Activated CD4-positive, CD25-positive, alpha-beta regulatory T cell (primary cell): ENCODE measurements at regions not wholly inside any gene's neighbourhood (a gene's known extent, or its start where the extent isn't known, plus 50 kb on each side); places are given as distances from the start of the nearest gene placed in this dataset.
"Not testable (repeated sequence)": the region's sequence is repeated elsewhere in the genome, so short reads cannot be mapped to it uniquely, and the experiment has no call there.

Experiments
- DNase-seq, 4 experiments: peaks; one replicate each; lab custom pipeline; 2025; lab: John Stamatoyannopoulos, UW

DNA sequence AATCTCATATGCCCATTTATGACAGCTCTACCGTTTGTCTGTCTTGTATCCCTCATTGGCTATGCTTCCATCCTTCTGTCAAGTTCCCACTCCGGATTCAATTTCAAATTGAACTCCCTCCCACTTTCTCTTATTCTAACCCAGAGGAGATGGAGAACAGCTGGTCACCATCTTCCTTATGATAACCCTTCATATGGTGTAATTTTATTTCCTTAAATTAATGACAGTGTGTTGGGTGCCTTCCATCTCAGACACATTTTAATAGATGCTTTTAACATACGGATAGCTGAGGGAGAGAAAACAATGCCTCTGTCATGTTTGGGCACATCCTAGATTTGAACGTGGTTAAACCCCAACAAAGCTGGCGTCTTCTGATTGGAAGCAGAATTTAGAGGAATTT is 103.0 kb upstream of the PLXNA2 start:
- DNase-seq, result no peak

DNA sequence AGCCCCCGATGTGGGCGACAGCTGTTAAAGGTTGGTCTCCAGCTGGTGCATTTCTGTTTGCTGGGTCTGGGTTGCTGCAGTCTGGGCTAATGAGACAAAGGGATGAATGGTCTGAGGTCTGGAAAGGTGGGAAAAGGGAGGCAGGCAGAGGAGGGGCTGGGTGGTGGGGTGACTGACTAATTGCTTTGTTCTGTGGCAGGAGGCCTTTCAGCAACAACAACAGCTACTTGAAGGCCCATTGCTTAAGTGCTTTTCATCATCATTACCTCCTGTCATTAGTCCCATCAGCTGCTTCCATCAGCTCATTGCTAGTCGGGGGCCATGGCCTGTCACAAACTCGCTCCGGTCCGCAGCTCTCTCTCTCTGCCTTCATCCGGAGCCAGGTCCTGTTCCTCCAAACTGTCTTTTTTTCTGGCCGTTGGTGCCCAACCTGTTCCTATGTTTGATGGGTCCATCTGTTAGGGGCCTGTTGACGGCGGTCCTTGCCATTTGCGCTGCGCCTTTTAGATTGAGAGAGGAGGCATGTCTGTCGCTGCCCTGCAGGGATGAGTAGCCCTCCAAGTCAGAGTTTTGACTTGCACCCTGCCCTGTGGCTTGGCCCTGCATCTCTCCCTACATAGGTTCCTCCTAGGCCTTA is 105.6 kb upstream of the PLXNA2 start:
- DNase-seq, result no peak

DNA sequence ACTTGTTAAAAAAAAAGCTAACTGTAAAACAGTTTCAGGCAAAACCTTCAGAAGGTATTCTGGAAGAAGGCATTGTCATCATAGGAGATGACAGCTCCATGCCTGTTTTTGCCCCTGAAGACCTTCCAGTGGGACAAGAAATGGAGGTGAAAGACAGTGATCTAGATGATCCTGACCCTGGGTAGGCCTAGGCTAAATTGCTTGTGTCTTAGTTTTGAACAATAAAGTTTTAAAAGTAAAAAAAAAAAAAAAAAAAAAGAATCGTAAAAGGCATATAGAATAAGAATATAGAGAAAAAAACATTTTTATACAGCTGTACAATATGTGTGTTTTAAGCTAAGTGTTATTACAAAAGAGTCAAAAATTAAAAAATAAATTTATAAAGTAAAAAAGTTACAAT is 106.6 kb upstream of the PLXNA2 start:
- no peak for DNase-seq

DNA sequence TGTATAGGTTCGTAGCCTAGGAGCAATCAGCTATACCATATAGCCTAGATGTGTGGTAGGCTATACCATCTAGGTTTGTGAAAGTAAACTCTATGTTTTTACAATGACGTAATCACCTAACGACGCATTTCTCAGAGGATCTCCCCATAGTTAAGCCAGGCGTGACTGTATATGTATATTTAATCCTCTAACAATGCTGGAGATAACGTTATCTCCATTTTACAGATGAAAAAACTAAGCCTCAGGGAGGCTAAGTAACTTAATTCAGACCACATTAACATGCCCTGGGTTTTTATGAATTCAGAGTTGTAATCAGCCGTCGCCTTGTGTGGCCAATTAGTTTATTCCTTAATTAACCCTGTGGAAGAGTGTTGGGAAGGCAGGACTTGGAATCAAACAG is 107.7 kb upstream of the PLXNA2 start:
- no peak for DNase-seq

DNA sequence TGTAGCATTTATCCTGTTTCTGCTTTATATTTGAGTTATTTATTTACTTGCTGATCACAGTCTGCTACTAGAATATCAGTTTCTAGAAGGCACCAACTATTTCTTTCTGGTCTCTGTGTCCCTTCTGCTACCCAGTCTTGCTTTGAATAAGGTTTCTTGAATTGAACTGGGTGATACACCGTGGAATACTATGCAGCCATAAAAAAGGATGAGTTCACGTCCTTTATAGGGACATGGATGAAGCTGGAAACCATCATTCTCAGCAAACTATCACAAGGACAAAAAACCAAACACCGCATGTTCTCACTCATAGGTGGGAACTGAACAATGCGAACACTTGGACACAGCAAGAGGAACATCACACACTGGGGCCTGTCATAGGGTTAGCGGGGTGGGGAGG is 109.6 kb upstream of the PLXNA2 start:
- DNase-seq, result not testable (repeated sequence)

DNA sequence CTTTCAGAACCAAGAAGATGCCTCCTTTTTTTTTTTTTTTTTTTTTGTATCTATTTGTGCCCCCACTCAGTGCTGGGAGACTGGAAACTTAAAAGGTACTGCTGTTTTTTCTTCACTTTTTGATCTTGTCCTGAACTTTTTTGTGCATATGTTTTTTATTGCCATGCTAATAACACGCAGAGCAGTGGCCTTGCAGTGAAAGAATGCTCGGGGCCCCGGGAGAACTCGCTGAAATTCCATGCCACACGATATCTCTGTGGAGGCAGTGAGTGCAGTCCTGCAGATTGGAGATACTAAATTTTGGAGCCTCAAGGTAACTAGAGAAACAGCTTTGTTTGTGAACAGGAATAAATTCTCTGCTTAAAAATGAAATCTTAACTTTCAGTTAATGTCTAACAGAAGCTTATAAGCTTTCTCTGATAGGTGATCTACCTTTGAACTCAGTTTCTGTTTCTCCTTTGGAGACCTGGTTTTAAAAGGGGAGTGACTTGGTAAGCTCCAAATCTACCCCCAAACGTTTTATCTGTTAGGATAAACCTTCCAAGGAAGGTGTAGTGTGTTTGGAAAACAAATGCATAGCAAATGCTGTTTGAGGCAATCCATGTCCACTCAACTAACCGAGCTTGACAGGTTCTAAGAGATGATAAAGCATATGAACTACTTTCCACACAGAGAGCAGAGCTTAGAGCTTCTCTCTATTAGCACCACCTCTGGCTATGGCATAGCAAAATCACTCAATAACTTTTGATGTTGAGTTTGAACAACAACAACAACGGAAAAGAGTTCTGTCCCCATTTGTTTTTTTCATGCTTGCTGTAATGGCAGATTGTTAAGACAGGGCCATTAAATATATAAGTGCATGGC is 113.7 kb upstream of the PLXNA2 start:
- no peak for DNase-seq

DNA sequence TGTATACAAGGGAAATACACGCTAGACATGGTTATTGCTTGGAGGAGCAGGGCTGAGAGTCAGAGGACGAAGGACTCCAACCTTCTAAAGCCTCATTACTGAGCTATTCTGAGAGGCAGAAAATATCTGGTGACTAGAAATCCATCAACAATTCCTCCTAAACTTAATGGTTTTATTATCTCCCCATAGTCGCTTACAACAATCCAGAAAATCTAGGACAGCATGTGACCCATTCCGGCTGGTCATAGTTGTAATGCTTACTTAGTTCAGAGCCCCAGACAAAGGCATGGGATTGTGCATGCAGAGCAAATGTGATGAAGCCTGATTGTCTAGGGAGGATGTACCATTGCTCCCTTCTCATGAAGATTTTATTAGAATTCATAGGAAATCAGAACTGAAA is 114.5 kb upstream of the PLXNA2 start:
- DNase-seq, result no peak

DNA sequence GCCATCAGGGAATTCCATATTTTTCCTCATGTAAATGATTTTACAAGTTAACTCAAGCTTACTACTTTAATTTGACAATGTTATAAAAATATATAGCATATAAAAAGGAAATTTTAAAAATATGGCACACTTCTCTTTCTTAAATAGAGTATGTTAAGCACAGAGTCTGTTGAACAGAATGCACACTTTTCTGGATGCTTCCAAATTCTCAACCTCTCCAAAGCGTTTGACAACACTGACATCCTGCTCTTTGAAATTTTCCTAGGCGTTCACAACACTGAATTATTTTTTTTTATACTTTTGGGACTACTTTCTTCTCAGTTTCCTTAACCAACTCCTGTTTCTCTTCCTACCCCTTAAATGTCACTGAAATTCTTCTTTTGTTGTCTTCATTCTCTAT is 117.8 kb upstream of the PLXNA2 start:
- DNase-seq, result no peak

DNA sequence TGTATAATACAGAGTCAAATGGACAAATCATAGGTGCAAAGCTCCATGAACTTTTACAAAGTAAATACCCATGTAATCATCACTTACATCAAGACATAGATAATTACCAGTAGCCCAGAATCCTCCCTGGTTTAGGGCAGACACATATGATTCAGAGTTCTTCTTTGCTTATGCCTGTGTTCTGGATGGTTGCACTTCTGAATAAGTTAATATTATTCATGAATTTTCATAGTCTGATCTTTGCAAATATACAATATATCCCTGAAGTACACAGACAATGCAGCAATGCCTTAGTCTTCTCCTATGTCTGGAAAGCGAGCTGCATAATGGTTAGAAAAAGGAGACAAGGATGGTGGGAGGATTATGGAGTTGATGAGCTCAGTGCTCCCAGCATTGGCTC is 122.4 kb upstream of the PLXNA2 start:
- DNase-seq, result no peak

DNA sequence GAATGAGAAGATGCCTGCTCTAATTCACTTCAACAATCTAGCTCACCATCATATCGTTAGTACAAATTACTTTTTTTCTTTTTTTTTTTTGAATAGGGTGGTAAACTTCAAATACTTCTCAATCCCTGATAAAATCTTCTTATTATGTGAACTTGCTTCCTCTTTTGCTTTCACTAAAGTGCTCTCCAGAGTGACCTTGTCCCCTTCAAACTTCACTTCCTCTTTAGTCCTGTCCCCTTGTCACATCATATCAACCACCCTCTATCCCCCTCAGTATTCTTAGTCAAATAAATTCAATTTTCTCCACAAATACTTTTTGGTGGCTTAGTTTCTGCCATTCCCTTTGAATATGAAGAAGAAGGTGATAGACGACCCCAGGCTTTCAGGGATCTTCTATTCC is 124.9 kb upstream of the PLXNA2 start:
- no peak for DNase-seq

DNA sequence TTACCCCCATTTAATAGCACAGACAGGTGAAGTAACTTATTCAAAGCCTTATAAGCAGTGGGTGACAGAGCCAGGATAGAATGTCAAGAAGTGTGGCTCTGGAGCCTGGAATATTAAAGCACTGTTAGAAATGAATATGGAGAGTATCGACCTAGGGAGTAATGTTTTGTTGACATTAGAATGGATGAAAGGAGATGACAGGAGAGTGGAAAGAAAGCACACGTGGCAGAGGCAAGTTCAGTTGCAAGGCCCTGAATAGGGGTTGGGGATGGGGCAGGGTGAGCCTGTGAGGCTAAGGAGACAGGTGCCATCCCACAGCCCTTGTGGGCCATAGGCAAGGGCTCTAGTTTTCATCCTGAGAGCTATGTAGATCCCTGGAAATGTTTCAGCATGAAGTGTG is 125.5 kb upstream of the PLXNA2 start:
- DNase-seq, result no peak

DNA sequence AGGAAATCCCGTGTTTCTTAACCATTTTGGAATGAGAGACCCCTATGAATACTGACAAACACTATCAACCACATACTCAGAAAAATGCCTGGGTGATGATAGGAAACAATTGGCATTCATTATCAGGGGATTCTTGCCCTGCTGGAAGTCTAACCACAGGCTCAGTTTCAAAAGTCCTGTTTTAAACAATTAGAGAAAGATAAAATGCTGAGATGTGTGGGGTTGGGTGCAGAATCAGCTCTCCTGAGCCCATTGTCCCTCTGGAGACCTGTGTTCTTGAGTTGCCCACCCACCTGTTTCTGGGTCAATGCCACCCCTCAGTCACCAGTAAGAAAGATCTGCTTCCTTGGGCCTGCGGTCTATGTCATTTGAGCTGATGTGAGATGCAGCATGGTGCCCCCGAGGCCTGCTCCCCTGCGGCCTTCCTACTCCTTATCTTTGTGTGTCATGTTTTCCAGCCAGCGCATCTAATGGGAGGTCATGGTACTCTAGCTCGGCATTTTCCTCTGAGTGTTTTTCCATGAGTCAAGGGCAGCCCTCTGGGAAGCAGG is 130.3 kb upstream of the PLXNA2 start:
- DNase-seq, result no peak

DNA sequence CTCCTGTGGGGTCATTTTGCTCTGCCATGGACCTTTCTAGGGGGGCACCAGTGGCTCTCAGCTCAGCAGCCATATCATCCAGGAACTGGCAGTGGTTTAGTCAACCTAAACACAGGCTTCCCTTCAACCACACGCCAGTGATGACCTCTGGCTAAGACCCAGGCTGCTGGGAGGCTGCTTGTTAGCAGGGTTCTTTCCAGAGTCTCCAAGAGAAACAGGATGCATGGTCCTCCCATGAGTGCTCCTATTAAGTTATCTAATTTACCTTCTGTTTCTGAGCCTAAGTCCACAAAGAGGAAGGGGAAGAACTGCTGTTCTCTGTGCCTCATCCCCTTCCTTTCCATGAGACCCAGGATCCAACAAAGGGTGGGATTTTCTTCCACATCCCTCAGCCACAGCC is 137.3 kb upstream of the PLXNA2 start:
- no peak for DNase-seq

DNA sequence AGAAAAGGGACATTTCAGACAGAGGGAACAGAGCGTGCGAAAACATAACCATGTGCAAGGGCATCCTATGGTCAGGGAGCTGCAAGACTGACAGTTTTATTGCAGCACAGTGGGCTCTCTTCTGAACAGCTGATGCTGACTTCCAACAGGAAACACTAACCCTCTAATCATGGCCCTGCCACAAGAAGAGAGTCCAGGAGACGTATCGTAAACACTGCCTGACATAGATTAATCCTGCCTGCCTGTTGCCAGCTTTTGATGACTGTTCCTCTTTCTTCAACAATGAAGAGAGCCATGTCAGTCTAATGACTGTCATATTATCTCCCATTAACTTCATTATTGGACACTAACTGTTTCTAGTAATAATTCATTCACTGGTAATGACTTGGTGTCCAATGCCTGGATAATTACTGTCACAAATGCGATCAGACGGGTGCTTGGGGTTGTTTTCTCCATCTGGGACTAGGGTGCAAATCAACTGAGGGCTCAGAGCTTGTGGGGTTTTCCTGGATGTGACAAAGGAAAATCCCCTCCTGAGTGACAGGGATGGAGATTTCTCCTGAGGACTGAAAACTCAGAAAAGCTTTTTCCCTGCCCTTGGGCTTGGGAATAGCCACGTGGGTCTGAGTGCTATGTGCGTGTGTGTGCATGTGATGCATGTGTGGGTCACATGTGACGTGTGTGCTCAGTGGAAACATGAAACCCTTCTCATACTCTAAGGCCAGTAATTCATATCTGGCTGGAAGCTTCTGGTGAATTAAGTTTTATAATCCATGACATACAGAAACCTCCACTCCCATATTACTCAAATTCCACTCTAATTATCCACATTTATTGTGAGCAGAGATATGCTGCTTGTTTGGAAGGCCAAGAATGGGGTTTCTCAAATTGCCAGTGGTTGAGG is 144.0 kb upstream of the PLXNA2 start:
- DNase-seq, result no peak

DNA sequence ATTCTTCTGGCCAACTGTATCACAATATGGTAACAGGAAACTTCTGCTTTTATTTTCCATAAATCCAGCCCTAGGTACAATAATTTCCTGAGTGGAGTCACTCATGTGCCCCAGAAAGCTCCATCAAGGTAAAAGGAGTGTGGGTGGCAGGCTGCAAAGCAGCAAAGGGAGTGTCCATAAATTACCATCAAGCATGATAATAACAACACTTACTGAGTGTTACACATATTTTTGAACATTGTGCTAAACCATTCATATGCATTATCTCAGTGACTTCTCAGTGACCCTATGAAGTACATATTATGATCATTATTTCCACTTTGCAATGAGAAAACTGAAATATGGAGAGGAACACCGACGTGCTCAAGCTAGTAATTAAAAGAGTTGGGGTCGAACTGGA is 149.2 kb upstream of the PLXNA2 start:
- no peak for DNase-seq

DNA sequence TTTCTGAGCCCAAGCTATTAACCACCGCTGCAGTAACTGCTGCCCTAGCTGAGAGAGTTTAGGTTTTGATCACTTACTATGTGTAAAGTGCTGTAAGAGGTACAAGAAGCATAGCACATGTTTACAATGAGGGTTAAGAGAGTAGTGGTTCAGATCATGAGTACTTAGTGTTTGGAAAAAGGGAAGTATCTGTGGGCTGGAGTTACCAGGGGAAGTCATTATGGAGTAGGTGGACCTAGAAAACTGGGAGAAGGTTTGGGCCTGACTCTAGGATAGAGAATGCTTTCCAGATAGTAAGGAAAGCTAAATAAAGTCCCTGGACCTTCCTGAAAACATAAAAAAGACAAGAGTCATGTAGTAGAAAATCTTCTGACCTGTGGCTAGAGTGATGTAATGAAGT is 149.6 kb upstream of the PLXNA2 start:
- no peak for DNase-seq

DNA sequence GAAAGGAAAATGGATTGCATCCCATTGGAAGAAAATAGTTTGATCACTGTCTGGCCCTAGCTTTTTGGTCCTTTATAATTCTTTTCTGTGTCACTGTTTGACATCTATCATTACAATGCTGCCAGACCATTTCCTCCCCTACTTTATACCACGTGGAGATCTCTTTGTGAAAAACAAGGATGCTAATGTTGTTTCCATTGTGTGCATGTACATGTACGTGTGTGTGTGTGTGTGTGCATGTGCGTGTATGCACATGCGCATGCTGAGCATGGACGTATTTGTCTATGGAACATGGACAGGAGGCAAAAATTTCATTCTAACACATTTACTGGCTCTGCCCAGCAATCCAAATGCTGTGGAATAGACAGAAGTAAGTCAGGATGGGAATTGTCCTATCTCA is 153.1 kb upstream of the PLXNA2 start:
- DNase-seq, result no peak

DNA sequence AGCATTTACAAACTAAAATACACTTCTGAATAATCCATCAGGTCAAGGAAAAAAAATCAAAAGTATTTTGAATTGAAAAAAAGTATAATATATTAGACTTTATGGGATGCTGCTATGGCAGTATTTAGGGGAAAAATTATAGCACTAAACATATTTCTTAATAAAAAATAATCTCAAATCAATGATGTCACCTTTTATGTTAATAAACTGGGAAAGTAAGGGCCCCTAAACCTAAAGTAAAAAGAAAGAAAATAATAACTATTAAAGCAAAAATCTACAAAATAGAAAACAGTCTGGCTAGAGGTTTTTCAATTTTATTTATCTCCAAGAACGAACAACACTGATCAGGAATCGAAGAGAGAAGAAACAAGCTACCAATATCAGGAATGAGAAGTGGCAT is 160.8 kb upstream of the PLXNA2 start:
- no peak for DNase-seq

DNA sequence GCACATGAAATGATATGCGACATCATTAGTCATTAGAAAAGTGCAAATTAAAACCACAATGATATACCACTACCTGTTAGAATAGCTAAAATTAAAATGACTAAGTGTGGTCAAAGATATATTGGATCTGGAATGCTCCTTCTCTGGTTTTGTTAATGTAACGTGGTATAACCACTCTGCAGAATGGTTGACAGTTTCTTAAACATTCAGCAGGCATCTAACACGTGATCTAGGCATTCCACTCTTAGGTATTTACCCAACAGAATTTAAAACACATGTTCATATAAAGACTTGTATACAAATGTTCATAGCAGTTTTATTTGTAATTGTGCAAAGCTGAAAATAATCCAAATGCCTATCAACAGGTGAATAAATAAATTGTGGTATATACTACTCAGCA is 165.0 kb upstream of the PLXNA2 start:
- no peak for DNase-seq

DNA sequence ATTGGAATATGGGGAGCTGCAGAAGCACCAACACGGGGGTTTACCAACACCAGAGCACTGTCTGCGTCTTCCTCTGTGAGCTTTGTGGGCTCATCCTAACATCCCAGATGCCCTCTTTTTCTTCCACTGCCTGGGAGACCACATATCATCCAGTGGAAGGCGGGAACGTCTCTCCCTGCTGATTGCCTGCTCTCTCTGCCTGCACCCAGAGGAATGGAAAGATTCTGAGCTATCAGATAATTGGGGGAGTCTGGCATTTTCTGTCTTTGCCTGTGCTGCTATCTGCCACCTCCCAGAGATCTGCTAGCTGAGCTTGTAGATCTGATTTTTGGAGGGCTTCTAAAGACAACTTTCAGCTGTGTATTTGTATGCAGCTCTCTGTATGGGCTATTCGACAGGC is 166.2 kb upstream of the PLXNA2 start:
- DNase-seq, result no peak

DNA sequence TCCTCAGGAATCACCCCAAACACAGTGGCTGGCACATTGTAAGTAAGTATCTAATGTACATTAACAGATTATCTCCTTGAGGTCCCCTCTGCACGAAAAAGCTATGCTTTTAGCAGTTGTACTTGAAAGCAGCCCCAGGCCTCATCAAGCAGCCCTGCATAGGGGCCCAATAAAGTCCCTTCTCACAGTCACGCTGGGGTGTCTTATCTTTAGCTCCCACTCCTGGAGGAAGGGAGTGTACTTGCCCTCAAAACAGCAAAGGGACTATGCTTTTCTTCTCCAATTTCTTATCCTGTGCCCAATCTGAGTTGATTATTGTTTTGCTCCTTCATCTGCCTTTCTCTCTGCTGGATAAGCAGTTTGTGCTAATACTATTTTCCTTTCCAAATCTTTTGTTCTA is 168.8 kb upstream of the PLXNA2 start:
- no peak for DNase-seq

DNA sequence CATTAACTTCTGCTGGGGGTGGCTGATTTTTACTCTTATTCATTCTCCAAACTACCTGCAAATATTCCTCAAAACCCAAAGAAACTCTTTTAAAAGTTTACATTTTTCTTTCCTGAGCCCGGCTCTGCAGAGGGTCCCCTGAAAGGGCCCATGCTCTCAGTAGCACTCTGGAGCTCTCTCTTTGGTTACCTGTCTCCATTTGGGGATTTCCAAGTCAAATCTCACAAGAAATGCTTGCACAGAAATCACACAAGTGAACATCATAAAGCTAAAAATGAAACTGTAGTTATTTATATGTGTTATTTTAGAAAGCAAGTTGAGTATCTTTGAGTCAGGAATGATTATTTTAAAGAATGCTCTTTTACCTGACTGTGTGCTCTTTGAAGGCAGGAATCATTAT is 174.5 kb upstream of the PLXNA2 start:
- no peak for DNase-seq
